KMS-11 (cell line): ENCODE measurements at regions not wholly inside any gene's neighbourhood (a gene's known extent, or its start where the extent isn't known, plus 50 kb on each side); places are given as distances from the start of the nearest gene placed in this dataset.

ENCODE experiments used
- H2AFZ ChIP-seq: fragments of 200-600 bp; sonication (generic); 2 replicates; pipeline ENCODE4 v1.6.1; 2016; ENCODE audit warnings: antibody characterized with exemption, mixed run types, low read depth
- H3K27ac ChIP-seq: fragments of 200-600 bp; sonication (generic); 2 replicates; pipeline ENCODE4 v1.6.1; 2016; ENCODE audit warnings: mild to moderate bottlenecking, mixed run types
- H3K27me3 ChIP-seq: fragments of 200-600 bp; sonication (generic); 2 replicates; pipeline ENCODE4 v1.6.1; 2017; ENCODE audit warnings: mild to moderate bottlenecking, low read depth, mixed run types, moderate library complexity; ENCODE audit not compliant: insufficient read depth
- H3K36me3 ChIP-seq: fragments of 200-600 bp; sonication (generic); 2 replicates; pipeline ENCODE4 v1.6.1; 2017; ENCODE audit warnings: mild to moderate bottlenecking, mixed run types; ENCODE audit not compliant: insufficient read depth
- H3K4me1 ChIP-seq: fragments of 200-600 bp; sonication (generic); 2 replicates; pipeline ENCODE4 v1.6.1; 2016; ENCODE audit warnings: mild to moderate bottlenecking, low read depth, mixed run types; ENCODE audit not compliant: poor library complexity, severe bottlenecking
- H3K4me2 ChIP-seq: fragments of 200-600 bp; sonication (generic); 2 replicates; pipeline ENCODE4 v1.7.0; 2016; ENCODE audit warnings: mild to moderate bottlenecking, mixed run types
- H3K4me3 ChIP-seq: fragments of 200-600 bp; sonication (generic); IDR thresholded peaks from 2 replicates; pipeline ENCODE4 v1.6.1; 2017; ENCODE audit warnings: low read depth, low read length, mixed read lengths; ENCODE audit not compliant: insufficient read depth
- H3K79me2 ChIP-seq: fragments of 200-600 bp; sonication (generic); 2 replicates; pipeline ENCODE4 v1.6.1; 2016; ENCODE audit warnings: low read depth, mixed run types; ENCODE audit not compliant: insufficient read depth
- H3K9ac ChIP-seq: fragments of 200-600 bp; sonication (generic); 2 replicates; pipeline ENCODE4 v1.6.1; 2016; ENCODE audit warnings: mild to moderate bottlenecking, mixed run types
- H4K20me1 ChIP-seq: fragments of 200-600 bp; sonication (generic); 2 replicates; pipeline ENCODE4 v1.6.1; 2016; ENCODE audit warnings: mild to moderate bottlenecking, mixed run types; ENCODE audit not compliant: insufficient read depth
- CTCF ChIP-seq: fragments of 200-600 bp; sonication (generic); conservative IDR thresholded peaks from 2 replicates; pipeline ENCODE4 v1.6.1; 2017; ENCODE audit warnings: low read depth, mild to moderate bottlenecking, antibody characterized with exemption, low read length, moderate library complexity, mixed read lengths

- peak overlapping the region; percentile 88 for H3K4me2 ChIP-seq
- H3K27ac ChIP-seq: peak overlapping the region; percentile 75
- no peaks in the 10 kb centered on the region for H3K27me3 ChIP-seq
- H3K9ac ChIP-seq: peak overlapping the region; percentile 29; the same call in 1 of the 2 replicates
- peak overlapping the region; percentile 54 for H2AFZ ChIP-seq
- H3K4me3 ChIP-seq: no peak overlapping the region
- H3K79me2 ChIP-seq: no peaks in the 10 kb centered on the region
- no peaks in the 10 kb centered on the region for H4K20me1 ChIP-seq
- H3K36me3 ChIP-seq: no peaks in the 10 kb centered on the region
- peaks cover 53% of the 10 kb centered on the region for H3K4me1 ChIP-seq
- TF ChIP-seq CTCF: no peak
Observed at GRCh38 chr12:73186272-73186671, 914.1 kb downstream of the TRHDE start.

- Histone ChIP-seq H3K79me2 (no peaks in the 10 kb centered on the region), H3K27me3 (no peaks in the 10 kb centered on the region), H4K20me1 (no peaks in the 10 kb centered on the region), H3K4me3 (no peak overlapping the region), H3K36me3 (no peaks in the 10 kb centered on the region), H3K27ac (no peak overlapping the region; the same call in 1 of the 2 replicates), H3K4me2 (no peak overlapping the region; the same call in 1 of the 2 replicates), H3K9ac (no peak overlapping the region), H2AFZ (no peak overlapping the region), H3K4me1 (peaks cover 38% of the 10 kb centered on the region)
- TF ChIP-seq CTCF: no peak
Observed at GRCh38 chr12:73187765-73188164, 915.6 kb downstream of the TRHDE start.

GRCh38 chr12:73210548-73211204 is 938.5 kb downstream of the TRHDE start:
- Histone ChIP-seq H3K4me1 (no peaks in the 10 kb centered on the region), H2AFZ (no peak overlapping the region), H3K27me3 (no peaks in the 10 kb centered on the region), H4K20me1 (no peaks in the 10 kb centered on the region), H3K79me2 (no peaks in the 10 kb centered on the region), H3K4me3 (no peak overlapping the region), H3K4me2 (no peak overlapping the region), H3K27ac (no peak overlapping the region), H3K9ac (no peak overlapping the region), H3K36me3 (no peaks in the 10 kb centered on the region)
- no peak for TF ChIP-seq CTCF

- TF ChIP-seq CTCF: no peak
- no peak overlapping the region for H3K4me3 ChIP-seq
Observed at GRCh38 chr12:73220951-73221350, 948.8 kb downstream of the TRHDE start.

More at GRCh38 chr12:73220951-73221350, 948.8 kb downstream of the TRHDE start:
- Histone ChIP-seq H3K27me3 (no peaks in the 10 kb centered on the region), H3K27ac (no peak overlapping the region), H3K79me2 (no peaks in the 10 kb centered on the region), H3K4me1 (no peaks in the 10 kb centered on the region), H4K20me1 (no peaks in the 10 kb centered on the region; the same call in 1 of the 2 replicates), H3K4me2 (no peak overlapping the region), H3K9ac (no peak overlapping the region), H2AFZ (no peak overlapping the region), H3K36me3 (no peaks in the 10 kb centered on the region)
